Smooth muscle cell (in vitro differentiated cells): ENCODE measurements at regions not wholly inside any gene's neighbourhood (a gene's known extent, or its start where the extent isn't known, plus 50 kb on each side); places are given as distances from the start of the nearest gene placed in this dataset.

Experiments
- DNase-seq: peaks from one replicate; lab custom pipeline; 2025; ENCODE audit not compliant: unreplicated experiment; lab: John Stamatoyannopoulos, UW
- H2AFZ ChIP-seq: fragments of 200-600 bp; sonication (generic); 2 replicates; pipeline ENCODE4 v1.6.0; 2016; ENCODE audit warnings: antibody characterized with exemption, low read depth, mild to moderate bottlenecking
- H3F3A ChIP-seq: fragments of 200-600 bp; sonication (generic); 2 replicates; pipeline ENCODE4 v1.6.0; 2017; ENCODE audit warnings: antibody characterized with exemption, low read depth
- H3K27ac ChIP-seq: fragments of 200-600 bp; sonication (generic); 2 replicates; pipeline ENCODE4 v1.5.1; 2016; ENCODE audit warnings: low read depth, mild to moderate bottlenecking
- H3K27me3 ChIP-seq: fragments of 200-600 bp; sonication (generic); 2 replicates; pipeline ENCODE4 v1.6.1; 2016; ENCODE audit warnings: low read depth, mild to moderate bottlenecking
- H3K36me3 ChIP-seq: fragments of 200-600 bp; sonication (generic); 2 replicates; pipeline ENCODE4 v1.5.1; 2016; ENCODE audit warnings: low read depth
- H3K4me1 ChIP-seq: fragments of 200-600 bp; sonication (generic); 2 replicates; pipeline ENCODE4 v1.5.1; 2016; ENCODE audit warnings: low read depth
- H3K4me2 ChIP-seq: fragments of 200-600 bp; sonication (generic); 2 replicates; pipeline ENCODE4 v1.6.0; 2016; ENCODE audit warnings: mild to moderate bottlenecking
- H3K4me3 ChIP-seq: fragments of 200-600 bp; sonication (generic); 2 replicates; pipeline ENCODE4 v1.5.1; 2016; ENCODE audit warnings: mild to moderate bottlenecking
- H3K79me2 ChIP-seq: fragments of 200-600 bp; sonication (generic); 2 replicates; pipeline ENCODE4 v1.6.0; 2016; ENCODE audit warnings: low read depth, mild to moderate bottlenecking
- H3K9ac ChIP-seq: fragments of 200-600 bp; sonication (generic); 2 replicates; pipeline ENCODE4 v1.6.0; 2016; ENCODE audit warnings: low read depth
- H3K9me3 ChIP-seq: fragments of 200-600 bp; sonication (generic); replicated peaks from 2 replicates; pipeline ENCODE4 v1.5.1; 2016; ENCODE audit warnings: low read depth
- H4K20me1 ChIP-seq: fragments of 200-600 bp; sonication (generic); 2 replicates; pipeline ENCODE4 v1.6.0; 2016; ENCODE audit warnings: low read depth
- WGBS: methylation state at CpG from one replicate; pipeline ENCODE4 v1.1.7; 2016; ENCODE audit warnings: low lambda C conversion rate; 5-methylcytosine and 5-hydroxymethylcytosine counted together
- TF ChIP-seq, protein P1 (sequence below): fragments of 200-600 bp; sonication (generic); IDR thresholded peaks from 2 replicates; pipeline ENCODE4 v1.5.1; 2017; ENCODE audit warnings: borderline replicate concordance, mild to moderate bottlenecking, antibody characterized with exemption; ENCODE audit not compliant: insufficient read depth, poor library complexity, severe bottlenecking

- Histone ChIP-seq H3K79me2 (no peaks in the 10 kb centered on the region), H3K9ac (no peak overlapping the region), H3K4me1 (no peaks in the 10 kb centered on the region), H3K9me3 (no peaks in the 10 kb centered on the region), H3K4me3 (no peak overlapping the region), H3K27me3 (no peaks in the 10 kb centered on the region), H4K20me1 (no peaks in the 10 kb centered on the region), H3K36me3 (no peaks in the 10 kb centered on the region), H2AFZ (no peak overlapping the region), H3K4me2 (no peak overlapping the region), H3K27ac (no peak overlapping the region), H3F3A (no peaks in the 10 kb centered on the region)
- 74% methylated on average over 4 of the region's 4 CpGs for WGBS
- TF ChIP-seq, protein P1, sequence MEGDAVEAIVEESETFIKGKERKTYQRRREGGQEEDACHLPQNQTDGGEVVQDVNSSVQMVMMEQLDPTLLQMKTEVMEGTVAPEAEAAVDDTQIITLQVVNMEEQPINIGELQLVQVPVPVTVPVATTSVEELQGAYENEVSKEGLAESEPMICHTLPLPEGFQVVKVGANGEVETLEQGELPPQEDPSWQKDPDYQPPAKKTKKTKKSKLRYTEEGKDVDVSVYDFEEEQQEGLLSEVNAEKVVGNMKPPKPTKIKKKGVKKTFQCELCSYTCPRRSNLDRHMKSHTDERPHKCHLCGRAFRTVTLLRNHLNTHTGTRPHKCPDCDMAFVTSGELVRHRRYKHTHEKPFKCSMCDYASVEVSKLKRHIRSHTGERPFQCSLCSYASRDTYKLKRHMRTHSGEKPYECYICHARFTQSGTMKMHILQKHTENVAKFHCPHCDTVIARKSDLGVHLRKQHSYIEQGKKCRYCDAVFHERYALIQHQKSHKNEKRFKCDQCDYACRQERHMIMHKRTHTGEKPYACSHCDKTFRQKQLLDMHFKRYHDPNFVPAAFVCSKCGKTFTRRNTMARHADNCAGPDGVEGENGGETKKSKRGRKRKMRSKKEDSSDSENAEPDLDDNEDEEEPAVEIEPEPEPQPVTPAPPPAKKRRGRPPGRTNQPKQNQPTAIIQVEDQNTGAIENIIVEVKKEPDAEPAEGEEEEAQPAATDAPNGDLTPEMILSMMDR: no peak
- no peak for DNase-seq
Observed at GRCh38 chr12:114990381-114990780, 306.4 kb upstream of the TBX3 start.

DNA sequence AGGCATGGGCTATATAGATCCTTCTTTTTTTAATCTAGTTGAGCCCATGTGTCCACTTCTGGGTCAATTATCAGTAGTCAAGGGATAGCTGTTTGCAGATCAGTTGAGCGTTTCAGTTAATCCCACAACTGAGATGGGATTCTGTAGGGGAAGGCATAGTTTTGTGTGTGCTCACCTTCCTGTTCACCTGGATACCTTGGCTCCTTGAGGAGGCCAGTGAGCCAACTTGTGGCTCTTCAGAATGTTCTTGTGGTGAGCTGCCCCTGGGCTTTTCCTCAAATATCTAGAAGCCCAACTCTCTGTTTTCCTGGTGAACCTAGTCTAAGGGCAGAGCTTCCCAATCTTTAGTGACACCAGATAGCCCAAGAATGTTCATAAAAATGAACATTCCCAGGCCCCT is 302.9 kb upstream of the TBX3 start:
- H4K20me1 ChIP-seq: no peaks in the 10 kb centered on the region

DNA sequence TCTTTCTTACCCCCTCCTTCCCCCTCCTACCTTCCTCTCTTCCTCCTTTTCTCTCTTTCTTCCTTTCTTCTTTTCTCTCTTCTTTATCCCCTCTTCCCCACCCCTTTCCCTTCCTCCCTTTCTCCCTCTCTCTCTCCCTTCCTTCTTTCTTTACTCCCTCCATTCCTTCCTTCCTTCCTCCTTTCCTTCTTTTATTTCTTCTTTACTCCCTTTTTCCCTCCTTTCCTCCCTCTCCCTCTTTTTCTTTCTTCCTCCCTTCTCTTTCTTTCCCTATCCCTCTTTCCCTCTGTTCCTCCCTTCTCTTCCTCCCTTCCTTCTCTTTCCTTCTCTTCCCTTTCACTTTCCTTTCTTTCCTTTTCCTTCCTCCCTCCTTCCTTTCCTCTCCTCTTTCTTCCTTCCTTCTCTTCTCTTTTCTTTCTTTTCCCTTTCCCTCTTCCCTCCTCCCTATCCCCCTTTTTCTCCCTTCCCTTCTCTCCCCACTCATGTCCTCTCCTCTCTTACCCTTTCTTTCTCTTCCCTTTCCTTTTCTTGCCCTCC is 302.3 kb upstream of the TBX3 start:
- no peaks in the 10 kb centered on the region for H3K4me1 ChIP-seq
- H3K27me3 ChIP-seq: no peaks in the 10 kb centered on the region
- no peak for DNase-seq
- H3F3A ChIP-seq: peaks cover 4% of the 10 kb centered on the region
- no peak overlapping the region for H3K4me2 ChIP-seq
- no peaks in the 10 kb centered on the region for H3K9me3 ChIP-seq
- no peak overlapping the region for H3K4me3 ChIP-seq
- H3K27ac ChIP-seq: no peak overlapping the region
- H3K9ac ChIP-seq: no peak overlapping the region
- H3K36me3 ChIP-seq: no peaks in the 10 kb centered on the region
- H4K20me1 ChIP-seq: no peaks in the 10 kb centered on the region
- TF ChIP-seq, protein P1: no peak
- H3K79me2 ChIP-seq: no peaks in the 10 kb centered on the region
- no peak overlapping the region for H2AFZ ChIP-seq

More for the DNA sequence above, 302.9 kb upstream of the TBX3 start:
- H3K79me2 ChIP-seq: no peaks in the 10 kb centered on the region
- WGBS: 74% methylated on average over 1 of the region's 1 CpG
- H3K4me1 ChIP-seq: no peaks in the 10 kb centered on the region
- H3K9me3 ChIP-seq: no peaks in the 10 kb centered on the region
- TF ChIP-seq, protein P1: no peak
- no peak overlapping the region for H3K4me2 ChIP-seq
- H3K4me3 ChIP-seq: no peak overlapping the region
- H2AFZ ChIP-seq: no peak overlapping the region
- H3K27ac ChIP-seq: no peak overlapping the region
- no peak for DNase-seq
- H3K9ac ChIP-seq: no peak overlapping the region
- peaks cover 4% of the 10 kb centered on the region for H3F3A ChIP-seq
- no peaks in the 10 kb centered on the region for H3K36me3 ChIP-seq
- no peaks in the 10 kb centered on the region for H3K27me3 ChIP-seq

GRCh38 chr12:114984634-114985061 is 300.7 kb upstream of the TBX3 start:
- TF ChIP-seq, protein P1: no peak
- Histone ChIP-seq H4K20me1 (no peaks in the 10 kb centered on the region), H3K36me3 (no peaks in the 10 kb centered on the region), H3K9me3 (no peaks in the 10 kb centered on the region), H3K4me1 (no peaks in the 10 kb centered on the region), H3K4me3 (no peak overlapping the region), H3K79me2 (no peaks in the 10 kb centered on the region), H3K27me3 (no peaks in the 10 kb centered on the region), H3K9ac (no peak overlapping the region), H3K4me2 (no peak overlapping the region), H3K27ac (peak overlapping the region; percentile 44), H2AFZ (no peak overlapping the region), H3F3A (peaks cover 4% of the 10 kb centered on the region)
- 36% methylated on average over 2 of the region's 2 CpGs for WGBS
- DNase-seq: no peak
